Keratinocyte (primary cell): ENCODE measurements at regions not wholly inside any gene's neighbourhood (a gene's known extent, or its start where the extent isn't known, plus 50 kb on each side); places are given as distances from the start of the nearest gene placed in this dataset.

Experiments used
- DNase-seq: peaks from one replicate; pipeline ENCODE4 v3.0.0-alpha.2; 2011; ENCODE audit warnings: low read depth, missing footprints, low spot score
- FAIRE-seq: peaks from 2 replicates; lab custom pipeline; 2011; peaks lifted over from hg19 to GRCh38; lab: Jason Lieb, UNC
- H2AFZ ChIP-seq: 2 replicates; pipeline ENCODE4 v1.6.0; 2012; ENCODE audit warnings: low read length, control low read depth, inconsistent platforms; ENCODE audit not compliant: control insufficient read depth
- H3K27ac ChIP-seq: 2 replicates; pipeline ENCODE4 v1.5.1; 2011; ENCODE audit warnings: low read length; ENCODE audit not compliant: control insufficient read depth, insufficient read depth
- H3K27me3 ChIP-seq: 3 replicates; pipeline ENCODE4 v1.6.0; 2011; ENCODE audit warnings: low read length; ENCODE audit not compliant: control insufficient read depth, insufficient read depth; ENCODE audit errors: extremely low read depth
- H3K36me3 ChIP-seq, 2 experiments: 2 replicates in 1 of 2; 3 replicates in 1 of 2; pipeline ENCODE4 v1.5.1; 2011; ENCODE audit warnings: low read length in 2 of 2, mild to moderate bottlenecking in 1 of 2; ENCODE audit not compliant: control insufficient read depth in 2 of 2, insufficient read depth in 2 of 2; ENCODE audit errors: extremely low read depth in 1 of 2
- H3K4me1 ChIP-seq: 3 replicates; pipeline ENCODE4 v1.5.1; 2011; ENCODE audit warnings: low read length; ENCODE audit not compliant: control insufficient read depth, insufficient read depth; ENCODE audit errors: extremely low read depth
- H3K4me2 ChIP-seq: 3 replicates; pipeline ENCODE4 v1.6.0; 2011; ENCODE audit warnings: low read depth, low read length; ENCODE audit not compliant: control insufficient read depth, insufficient read depth; ENCODE audit errors: extremely low read depth
- H3K4me3 ChIP-seq, 3 experiments: fragments of 200-600 bp in 1 of 3; sonication (generic) in 1 of 3; 2 replicates in 2 of 3; 3 replicates in 1 of 3; pipeline ENCODE4 v1.5.1; 2011 to 2016; ENCODE audit warnings: low read length in 3 of 3, mild to moderate bottlenecking in 3 of 3, control low read depth in 2 of 3, inconsistent platforms in 1 of 3, low read depth in 1 of 3, mixed read lengths in 1 of 3, mixed run types in 1 of 3, moderate library complexity in 1 of 3; ENCODE audit not compliant: control insufficient read depth in 2 of 3, insufficient read depth in 2 of 3; ENCODE audit errors: extremely low read depth in 1 of 3
- H3K79me2 ChIP-seq: 2 replicates; pipeline ENCODE4 v1.6.0; 2012; ENCODE audit warnings: low read length; ENCODE audit not compliant: control insufficient read depth, insufficient read depth
- H3K9ac ChIP-seq: 3 replicates; pipeline ENCODE4 v1.6.0; 2011; ENCODE audit warnings: low read length; ENCODE audit not compliant: control insufficient read depth, insufficient read depth; ENCODE audit errors: extremely low read depth
- H3K9me1 ChIP-seq: 3 replicates; pipeline ENCODE4 v1.6.0; 2011; ENCODE audit warnings: low read length; ENCODE audit not compliant: control insufficient read depth, insufficient read depth; ENCODE audit errors: extremely low read depth
- H3K9me3 ChIP-seq: 2 replicates; pipeline ENCODE4 v1.5.1; 2012; ENCODE audit warnings: low read depth, low read length; ENCODE audit not compliant: control insufficient read depth
- H4K20me1 ChIP-seq: 3 replicates; pipeline ENCODE4 v1.6.0; 2011; ENCODE audit warnings: low read length; ENCODE audit not compliant: control insufficient read depth, insufficient read depth; ENCODE audit errors: extremely low read depth
- CTCF ChIP-seq, 3 experiments: IDR thresholded peaks in 1 of 3; conservative IDR thresholded peaks in 1 of 3; optimal IDR thresholded peaks in 1 of 3; 2 replicates in 2 of 3; 3 replicates in 1 of 3; pipeline versions ENCODE3 to v1.5.1; 2011; ENCODE audit warnings: low read length in 3 of 3, mild to moderate bottlenecking in 3 of 3, moderate library complexity in 2 of 3, control low read depth in 1 of 3, inconsistent platforms in 1 of 3; ENCODE audit not compliant: insufficient read depth in 2 of 3; ENCODE audit errors: extremely low read depth in 1 of 3
- EZH2 ChIP-seq: IDR thresholded peaks from one replicate; pipeline ENCODE4 v1.6.1; 2012; ENCODE audit warnings: inconsistent platforms, mild to moderate bottlenecking, low read length, moderate library complexity
- dilution Hi-C: fragments of 300-500 bp; cut with MboI; formaldehyde crosslinking; loops from one replicate; pipeline ENCODE4 v1.7.0; 2020; ENCODE audit warnings: low sequenced_read_pairs; ENCODE audit not compliant: extremely low pct_ligation_motif_present

GRCh38 chr13:54198911-54199310, 1170.3 kb downstream of the OLFM4 start:
- no peak for TF ChIP-seq EZH2
- TF ChIP-seq CTCF (optimal IDR thresholded peaks at IDR 0.05 in 1 of 3, IDR thresholded peaks at IDR 0.05 in 1 of 3, conservative IDR thresholded peaks at IDR 0.05 in 1 of 3; ENCODE audit: extremely low read depth in 1 of 3, insufficient read depth in 2 of 3, low read length in 3 of 3) = no peak
- no peaks in the 10 kb centered on the region for H3K36me3 ChIP-seq
- H3K4me1 ChIP-seq = no peaks in the 10 kb centered on the region
- H3K4me2 ChIP-seq = no peak overlapping the region
- H3K9ac ChIP-seq = no peak overlapping the region
- no peaks in the 10 kb centered on the region for H3K27me3 ChIP-seq
- FAIRE-seq = no peak
- no peak overlapping the region for H2AFZ ChIP-seq
- no peak for DNase-seq
- H3K9me3 ChIP-seq = no peaks in the 10 kb centered on the region
- dilution Hi-C loops = no loop called here
- no peak overlapping the region for H3K4me3 ChIP-seq
- H4K20me1 ChIP-seq = no peaks in the 10 kb centered on the region
- H3K79me2 ChIP-seq = no peaks in the 10 kb centered on the region
- no peaks in the 10 kb centered on the region for H3K9me1 ChIP-seq
- no peak overlapping the region for H3K27ac ChIP-seq

GRCh38 chr13:54206626-54207025, 1178.0 kb downstream of the OLFM4 start:
- Histone ChIP-seq H3K9ac (no peak overlapping the region), H4K20me1 (no peaks in the 10 kb centered on the region), H3K9me1 (no peaks in the 10 kb centered on the region), H3K4me1 (peaks cover 17% of the 10 kb centered on the region), H3K79me2 (no peaks in the 10 kb centered on the region), H3K27me3 (no peaks in the 10 kb centered on the region), H2AFZ (no peak overlapping the region), H3K36me3 (no peaks in the 10 kb centered on the region), H3K4me2 (no peak overlapping the region), H3K4me3 (no peak overlapping the region), H3K27ac (no peak overlapping the region), H3K9me3 (no peaks in the 10 kb centered on the region)
- DNase-seq (no peak), FAIRE-seq (no peak)
- dilution Hi-C loops = no loop called here
- TF ChIP-seq CTCF (optimal IDR thresholded peaks at IDR 0.05 in 1 of 3, IDR thresholded peaks at IDR 0.05 in 1 of 3, conservative IDR thresholded peaks at IDR 0.05 in 1 of 3; ENCODE audit: extremely low read depth in 1 of 3, insufficient read depth in 2 of 3, low read length in 3 of 3) (no peak), EZH2 (no peak)
